Erythroblast (primary cell): ENCODE measurements at regions not wholly inside any gene's neighbourhood (a gene's known extent, or its start where the extent isn't known, plus 50 kb on each side); places are given as distances from the start of the nearest gene placed in this dataset.

ENCODE experiments used
- GATA1 ChIP-seq: IDR thresholded peaks from 2 replicates; pipeline ENCODE4 v1.6.1; 2011; ENCODE audit warnings: low read depth, mild to moderate bottlenecking, control low read depth, low read length, moderate library complexity
- POLR2A ChIP-seq: IDR thresholded peaks from 2 replicates; pipeline ENCODE4 v1.6.1; 2011; ENCODE audit warnings: mild to moderate bottlenecking, low read length

DNA sequence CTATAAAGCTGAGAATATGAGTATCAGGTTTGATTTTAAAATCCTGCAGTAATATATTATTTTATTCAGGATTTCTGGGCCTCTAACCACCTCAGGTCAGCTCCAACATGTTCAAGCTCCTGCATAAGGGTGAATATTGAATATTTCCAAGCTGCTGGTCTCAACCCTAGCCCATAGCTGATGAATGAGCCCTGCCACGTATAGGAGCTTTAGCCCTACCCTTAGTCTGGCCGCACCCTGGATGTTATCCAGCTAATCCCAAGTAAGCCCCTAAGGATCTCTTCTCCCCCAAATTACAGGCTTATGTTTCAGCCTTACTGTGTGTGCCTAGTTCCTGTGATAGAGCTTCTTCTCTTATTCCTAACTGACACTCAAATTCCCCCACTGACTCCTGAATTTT lies 240.6 kb downstream of the KCTD12 start:
- TF ChIP-seq POLR2A (no peak), GATA1 (no peak)
